ENCODE measurements at regions not wholly inside any gene's neighbourhood (a gene's known extent, or its start where the extent isn't known, plus 50 kb on each side); places are given as distances from the start of the nearest gene placed in this dataset.

GRCh38 chr21:41623945-41624344 lies 116.0 kb upstream of the TMPRSS2 start:
- no peak overlapping the region for H3K27ac Mint-ChIP-seq (ENCODE audit: unreplicated experiment)
- H3K27me3 Mint-ChIP-seq (ENCODE audit: unreplicated experiment): no peaks in the 10 kb centered on the region
- DNase-seq (ENCODE audit: extremely low spot score, unreplicated experiment): no peak
- no peak overlapping the region for H3K4me3 Mint-ChIP-seq (ENCODE audit: unreplicated experiment)
- H3K9me3 Mint-ChIP-seq (ENCODE audit: unreplicated experiment): peaks cover 6% of the 10 kb centered on the region
- TF ChIP-seq, protein P1, sequence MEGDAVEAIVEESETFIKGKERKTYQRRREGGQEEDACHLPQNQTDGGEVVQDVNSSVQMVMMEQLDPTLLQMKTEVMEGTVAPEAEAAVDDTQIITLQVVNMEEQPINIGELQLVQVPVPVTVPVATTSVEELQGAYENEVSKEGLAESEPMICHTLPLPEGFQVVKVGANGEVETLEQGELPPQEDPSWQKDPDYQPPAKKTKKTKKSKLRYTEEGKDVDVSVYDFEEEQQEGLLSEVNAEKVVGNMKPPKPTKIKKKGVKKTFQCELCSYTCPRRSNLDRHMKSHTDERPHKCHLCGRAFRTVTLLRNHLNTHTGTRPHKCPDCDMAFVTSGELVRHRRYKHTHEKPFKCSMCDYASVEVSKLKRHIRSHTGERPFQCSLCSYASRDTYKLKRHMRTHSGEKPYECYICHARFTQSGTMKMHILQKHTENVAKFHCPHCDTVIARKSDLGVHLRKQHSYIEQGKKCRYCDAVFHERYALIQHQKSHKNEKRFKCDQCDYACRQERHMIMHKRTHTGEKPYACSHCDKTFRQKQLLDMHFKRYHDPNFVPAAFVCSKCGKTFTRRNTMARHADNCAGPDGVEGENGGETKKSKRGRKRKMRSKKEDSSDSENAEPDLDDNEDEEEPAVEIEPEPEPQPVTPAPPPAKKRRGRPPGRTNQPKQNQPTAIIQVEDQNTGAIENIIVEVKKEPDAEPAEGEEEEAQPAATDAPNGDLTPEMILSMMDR (IDR thresholded peaks at IDR 0.05): no peak
- H3K4me1 Mint-ChIP-seq (ENCODE audit: unreplicated experiment): peaks cover 17% of the 10 kb centered on the region
- H3K36me3 Mint-ChIP-seq (ENCODE audit: unreplicated experiment): no peaks in the 10 kb centered on the region

GRCh38 chr21:41622831-41623548 lies 115.0 kb upstream of the TMPRSS2 start:
- H3K27me3 Mint-ChIP-seq (ENCODE audit: unreplicated experiment): no peaks in the 10 kb centered on the region
- peaks cover 17% of the 10 kb centered on the region for H3K4me1 Mint-ChIP-seq (ENCODE audit: unreplicated experiment)
- no peaks in the 10 kb centered on the region for H3K36me3 Mint-ChIP-seq (ENCODE audit: unreplicated experiment)
- no peak overlapping the region for H3K4me3 Mint-ChIP-seq (ENCODE audit: unreplicated experiment)
- no peak for DNase-seq (ENCODE audit: extremely low spot score, unreplicated experiment)
- TF ChIP-seq, protein P1 (IDR thresholded peaks at IDR 0.05): no peak
- no peak overlapping the region for H3K27ac Mint-ChIP-seq (ENCODE audit: unreplicated experiment)
- no peaks in the 10 kb centered on the region for H3K9me3 Mint-ChIP-seq (ENCODE audit: unreplicated experiment)

GRCh38 chr21:41622201-41622600 lies 114.2 kb upstream of the TMPRSS2 start:
- DNase-seq (ENCODE audit: extremely low spot score, unreplicated experiment): no peak
- TF ChIP-seq, protein P1 (IDR thresholded peaks at IDR 0.05): no peak
- Mint-ChIP-seq H3K27ac (ENCODE audit: unreplicated experiment) (no peak overlapping the region), H3K27me3 (ENCODE audit: unreplicated experiment) (no peaks in the 10 kb centered on the region), H3K4me3 (ENCODE audit: unreplicated experiment) (no peak overlapping the region), H3K9me3 (ENCODE audit: unreplicated experiment) (no peaks in the 10 kb centered on the region), H3K36me3 (ENCODE audit: unreplicated experiment) (no peaks in the 10 kb centered on the region), H3K4me1 (ENCODE audit: unreplicated experiment) (peaks cover 17% of the 10 kb centered on the region)

GRCh38 chr21:41621513-41621912 lies 113.6 kb upstream of the TMPRSS2 start:
- H3K9me3 Mint-ChIP-seq (ENCODE audit: unreplicated experiment): no peaks in the 10 kb centered on the region
- TF ChIP-seq, protein P1 (IDR thresholded peaks at IDR 0.05): no peak
- peaks cover 23% of the 10 kb centered on the region for H3K4me1 Mint-ChIP-seq (ENCODE audit: unreplicated experiment)
- no peaks in the 10 kb centered on the region for H3K36me3 Mint-ChIP-seq (ENCODE audit: unreplicated experiment)
- H3K4me3 Mint-ChIP-seq (ENCODE audit: unreplicated experiment): no peak overlapping the region
- no peak overlapping the region for H3K27ac Mint-ChIP-seq (ENCODE audit: unreplicated experiment)
- no peak for DNase-seq (ENCODE audit: extremely low spot score, unreplicated experiment)
- H3K27me3 Mint-ChIP-seq (ENCODE audit: unreplicated experiment): no peaks in the 10 kb centered on the region

- Mint-ChIP-seq H3K36me3 (ENCODE audit: unreplicated experiment) (no peaks in the 10 kb centered on the region), H3K4me3 (ENCODE audit: unreplicated experiment) (no peak overlapping the region), H3K9me3 (ENCODE audit: unreplicated experiment) (no peaks in the 10 kb centered on the region), H3K27ac (ENCODE audit: unreplicated experiment) (no peak overlapping the region), H3K4me1 (ENCODE audit: unreplicated experiment) (peaks cover 29% of the 10 kb centered on the region), H3K27me3 (ENCODE audit: unreplicated experiment) (no peaks in the 10 kb centered on the region)
- no peak for DNase-seq (ENCODE audit: extremely low spot score, unreplicated experiment)
- TF ChIP-seq, protein P1 (IDR thresholded peaks at IDR 0.05): no peak
These were observed 113.0 kb upstream of the TMPRSS2 start for GRCh38 chr21:41620982-41621381.

Data from osteocyte (in vitro differentiated cells).